ENCODE measurements at regions not wholly inside any gene's neighbourhood (a gene's known extent, or its start where the extent isn't known, plus 50 kb on each side); places are given as distances from the start of the nearest gene placed in this dataset.

DNA sequence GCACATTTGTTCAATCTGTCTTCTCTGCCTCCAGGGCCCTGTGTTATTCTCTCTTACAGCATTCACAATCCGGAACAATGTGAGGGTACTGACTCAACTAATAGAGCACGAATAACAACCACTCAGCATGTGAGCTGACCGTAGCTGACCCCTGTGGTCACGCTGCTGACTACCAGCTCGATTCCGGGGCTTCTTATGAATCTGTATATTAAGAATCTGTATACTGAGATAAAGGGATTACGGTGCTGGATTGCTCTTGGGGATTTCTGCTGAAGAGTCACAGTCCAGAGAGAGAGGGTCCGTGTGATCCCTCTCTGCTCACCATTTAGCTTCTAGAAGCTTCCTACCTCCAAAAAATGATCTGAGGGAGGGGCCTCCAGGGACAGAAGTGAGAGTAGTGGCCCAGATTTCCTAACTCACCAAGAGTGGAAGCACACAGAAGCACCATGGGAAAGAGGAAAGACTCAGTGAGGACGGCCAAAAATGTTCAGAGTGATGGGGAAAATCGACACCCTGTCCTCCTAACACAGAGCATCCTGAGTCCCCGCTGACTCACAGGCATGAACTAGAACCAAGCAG, 156.2 kb downstream of the THBS2 start:
- no peak for TF ChIP-seq POLR2AphosphoS5 (IDR thresholded peaks at IDR 0.05; ENCODE audit: low read depth, low read length)
- 0 out of 2 replicates have a peak, but pooled peaks have one; percentile 8 for TF ChIP-seq JUND (IDR thresholded peaks at IDR 0.05)
- TF ChIP-seq FOSL2 (IDR thresholded peaks at IDR 0.05; ENCODE audit: borderline replicate concordance, low read depth), result no peak; the same call in 1 of the 2 replicates
